Activated gamma-delta T cell treated with anti-CD3 and anti-CD28 coated beads, Interleukin-2, amount 50 U/mL, for 16 hours (primary cell): ENCODE measurements at regions not wholly inside any gene's neighbourhood (a gene's known extent, or its start where the extent isn't known, plus 50 kb on each side); places are given as distances from the start of the nearest gene placed in this dataset.
A peak's percentile ranks its signal among the peaks of the same experiment; 100 is the strongest.
"Not testable (repeated sequence)": the region's sequence is repeated elsewhere in the genome, so short reads cannot be mapped to it uniquely, and the experiment has no call there.

Experiments used
- DNase-seq: peaks from one replicate; pipeline ENCODE4 v3.0.0-alpha.2; 2020; ENCODE audit warnings: low read depth

GRCh38 chr3:197459571-197459970, 96.2 kb downstream of the BDH1 start:
- not testable (repeated sequence) for DNase-seq

GRCh38 chr3:197458906-197459470, 96.8 kb downstream of the BDH1 start:
- no peak for DNase-seq

- no peak for DNase-seq
Measured at GRCh38 chr3:197458179-197458707, 97.5 kb downstream of the BDH1 start.

- peak; percentile 17 for DNase-seq
Measured at GRCh38 chr3:197456261-197457091, 99.3 kb downstream of the BDH1 start.

GRCh38 chr3:197454841-197455240, 100.9 kb downstream of the BDH1 start:
- not testable (repeated sequence) for DNase-seq

GRCh38 chr3:197454014-197454413, 101.8 kb downstream of the BDH1 start:
- DNase-seq: no peak

GRCh38 chr3:197450810-197451209, 105.0 kb downstream of the BDH1 start:
- DNase-seq: no peak

- no peak for DNase-seq
Measured at GRCh38 chr3:197450308-197450707, 105.5 kb downstream of the BDH1 start.

GRCh38 chr3:197449181-197449580, 106.6 kb downstream of the BDH1 start:
- not testable (repeated sequence) for DNase-seq

GRCh38 chr3:197447781-197448180, 108.0 kb downstream of the BDH1 start:
- DNase-seq: not testable (repeated sequence)

GRCh38 chr3:197447057-197447456, 108.7 kb downstream of the BDH1 start:
- no peak for DNase-seq

- no peak for DNase-seq
Measured at GRCh38 chr3:197446700-197447056, 109.1 kb downstream of the BDH1 start.

- no peak for DNase-seq
Measured at GRCh38 chr3:197445896-197446699, 109.7 kb downstream of the BDH1 start.

- no peak for DNase-seq
Measured at GRCh38 chr3:197444793-197445379, 110.9 kb downstream of the BDH1 start.

- DNase-seq: no peak
Measured at GRCh38 chr3:197443506-197443905, 112.3 kb downstream of the BDH1 start.

- no peak for DNase-seq
Measured at GRCh38 chr3:197440717-197441303, 115.0 kb downstream of the BDH1 start.

GRCh38 chr3:197438906-197439305, 116.9 kb downstream of the BDH1 start:
- no peak for DNase-seq

- no peak for DNase-seq
Measured at GRCh38 chr3:197435426-197435825, 120.3 kb downstream of the BDH1 start.

- no peak for DNase-seq
Measured at GRCh38 chr3:197434830-197435229, 120.9 kb downstream of the BDH1 start.

GRCh38 chr3:197432384-197433127, 123.2 kb downstream of the BDH1 start:
- DNase-seq: no peak

- DNase-seq: no peak
Measured at GRCh38 chr3:197431346-197431910, 124.3 kb downstream of the BDH1 start.
